ENCODE measurements at regions not wholly inside any gene's neighbourhood (a gene's known extent, or its start where the extent isn't known, plus 50 kb on each side); places are given as distances from the start of the nearest gene placed in this dataset.

GRCh38 chr6:9057937-9058336, 622.6 kb upstream of the SLC35B3 start:
- Mint-ChIP-seq H3K36me3 (no peaks in the 10 kb centered on the region), H3K27ac (no peak overlapping the region), H3K4me1 (no peaks in the 10 kb centered on the region), H3K9me3 (peaks cover 6 to 12% of the 10 kb centered on the region in 2 donors), H3K4me3 (no peak overlapping the region), H3K27me3 (ENCODE audit: low read depth in 2 of 2) (no peaks in the 10 kb centered on the region)
- DNase-seq = no peak
- Histone ChIP-seq H3K27ac (ENCODE audit: low read length) (no peak overlapping the region), H3K27me3 (ENCODE audit: control insufficient read depth, insufficient read depth, low read length) (no peaks in the 10 kb centered on the region), H3K9me3 (ENCODE audit: control insufficient read depth, insufficient read depth, low read length) (no peaks in the 10 kb centered on the region), H3K4me1 (ENCODE audit: control insufficient read depth, insufficient read depth, low read length) (no peaks in the 10 kb centered on the region), H3K4me3 (ENCODE audit: low read length) (no peak overlapping the region), H3K36me3 (ENCODE audit: control insufficient read depth, insufficient read depth, low read length) (no peaks in the 10 kb centered on the region)
- WGBS (ENCODE audit: insufficient coverage) = 100% methylated on average over 2 of the region's 2 CpGs
- no peak for ATAC-seq
- intact Hi-C loops (cut with micrococcal nuclease) = no loop called here
- TF ChIP-seq, protein P1, sequence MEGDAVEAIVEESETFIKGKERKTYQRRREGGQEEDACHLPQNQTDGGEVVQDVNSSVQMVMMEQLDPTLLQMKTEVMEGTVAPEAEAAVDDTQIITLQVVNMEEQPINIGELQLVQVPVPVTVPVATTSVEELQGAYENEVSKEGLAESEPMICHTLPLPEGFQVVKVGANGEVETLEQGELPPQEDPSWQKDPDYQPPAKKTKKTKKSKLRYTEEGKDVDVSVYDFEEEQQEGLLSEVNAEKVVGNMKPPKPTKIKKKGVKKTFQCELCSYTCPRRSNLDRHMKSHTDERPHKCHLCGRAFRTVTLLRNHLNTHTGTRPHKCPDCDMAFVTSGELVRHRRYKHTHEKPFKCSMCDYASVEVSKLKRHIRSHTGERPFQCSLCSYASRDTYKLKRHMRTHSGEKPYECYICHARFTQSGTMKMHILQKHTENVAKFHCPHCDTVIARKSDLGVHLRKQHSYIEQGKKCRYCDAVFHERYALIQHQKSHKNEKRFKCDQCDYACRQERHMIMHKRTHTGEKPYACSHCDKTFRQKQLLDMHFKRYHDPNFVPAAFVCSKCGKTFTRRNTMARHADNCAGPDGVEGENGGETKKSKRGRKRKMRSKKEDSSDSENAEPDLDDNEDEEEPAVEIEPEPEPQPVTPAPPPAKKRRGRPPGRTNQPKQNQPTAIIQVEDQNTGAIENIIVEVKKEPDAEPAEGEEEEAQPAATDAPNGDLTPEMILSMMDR (IDR thresholded peaks at IDR 0.05) = no peak

DNA sequence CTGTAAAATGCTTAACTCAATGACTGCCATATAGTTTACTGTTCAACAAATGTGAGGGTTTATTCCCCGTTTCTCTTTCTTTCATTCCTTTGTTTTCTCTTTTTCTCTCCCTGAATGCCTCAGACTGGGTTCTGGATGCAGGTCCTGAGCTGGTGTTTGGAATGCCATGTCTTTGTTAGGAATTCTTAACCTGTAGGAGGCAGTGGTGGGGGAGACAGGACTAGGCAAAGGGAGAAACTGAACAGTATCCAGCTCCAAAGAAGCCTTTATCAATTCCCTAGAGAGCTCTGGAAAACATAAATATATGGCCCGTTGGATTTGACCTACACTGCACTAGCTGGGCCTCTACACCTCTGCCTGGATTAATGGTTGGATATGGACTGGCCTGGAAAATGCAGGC, 621.2 kb upstream of the SLC35B3 start:
- DNase-seq = no peak
- no peaks in the 10 kb centered on the region for H3K4me1 ChIP-seq (ENCODE audit: control insufficient read depth, insufficient read depth, low read length)
- TF ChIP-seq, protein P1 (IDR thresholded peaks at IDR 0.05) = no peak
- H3K9me3 ChIP-seq (ENCODE audit: control insufficient read depth, insufficient read depth, low read length) = no peaks in the 10 kb centered on the region
- H3K9me3 Mint-ChIP-seq = peaks cover 4 to 9% of the 10 kb centered on the region in 2 donors
- no peaks in the 10 kb centered on the region for H3K36me3 Mint-ChIP-seq
- intact Hi-C loops (cut with micrococcal nuclease) = no loop called here
- no peaks in the 10 kb centered on the region for H3K36me3 ChIP-seq (ENCODE audit: control insufficient read depth, insufficient read depth, low read length)
- H3K27me3 Mint-ChIP-seq (ENCODE audit: low read depth in 2 of 2) = no peaks in the 10 kb centered on the region
- no peaks in the 10 kb centered on the region for H3K4me1 Mint-ChIP-seq
- no peak overlapping the region for H3K27ac Mint-ChIP-seq
- ATAC-seq = no peak
- H3K27ac ChIP-seq (ENCODE audit: low read length) = no peak overlapping the region
- no peaks in the 10 kb centered on the region for H3K27me3 ChIP-seq (ENCODE audit: control insufficient read depth, insufficient read depth, low read length)
- H3K4me3 Mint-ChIP-seq = no peak overlapping the region
- no peak overlapping the region for H3K4me3 ChIP-seq (ENCODE audit: low read length)
- 65% methylated on average over 2 of the region's 2 CpGs for WGBS (ENCODE audit: insufficient coverage)

DNA sequence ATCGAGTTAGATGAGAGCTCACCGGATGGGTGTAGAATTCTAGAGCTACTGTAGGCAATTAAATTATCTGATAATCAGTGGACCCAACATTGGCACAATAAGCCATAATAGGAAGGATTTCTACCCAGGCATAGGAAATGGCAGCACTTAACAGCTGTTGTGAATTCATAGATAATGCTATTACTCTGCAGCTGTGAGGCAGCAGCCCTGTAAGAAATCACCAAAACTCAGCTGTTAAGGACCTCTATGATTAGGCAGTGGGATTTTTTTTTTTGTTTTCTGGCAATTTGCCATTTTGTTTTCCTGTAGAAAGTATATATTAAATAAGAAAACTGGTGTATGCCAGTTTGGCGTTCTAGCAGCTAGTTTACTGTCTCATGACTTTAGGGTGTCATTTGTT, 609.1 kb upstream of the SLC35B3 start:
- Mint-ChIP-seq H3K4me3 (no peak overlapping the region), H3K36me3 (peaks cover 6% of the 10 kb centered on the region), H3K27ac (no peak overlapping the region), H3K4me1 (no peaks in the 10 kb centered on the region), H3K9me3 (peaks cover 9 to 11% of the 10 kb centered on the region in 2 donors), H3K27me3 (ENCODE audit: low read depth in 2 of 2) (no peaks in the 10 kb centered on the region)
- no peak overlapping the region for H3K27ac ChIP-seq (ENCODE audit: low read length)
- H3K4me3 ChIP-seq (ENCODE audit: low read length) = no peak overlapping the region
- ATAC-seq (no peak), DNase-seq (no peak)
- H3K27me3 ChIP-seq (ENCODE audit: control insufficient read depth, insufficient read depth, low read length) = no peaks in the 10 kb centered on the region
- peaks cover 3% of the 10 kb centered on the region for H3K9me3 ChIP-seq (ENCODE audit: control insufficient read depth, insufficient read depth, low read length)
- intact Hi-C loops (cut with micrococcal nuclease) = no loop called here
- no peaks in the 10 kb centered on the region for H3K4me1 ChIP-seq (ENCODE audit: control insufficient read depth, insufficient read depth, low read length)
- H3K36me3 ChIP-seq (ENCODE audit: control insufficient read depth, insufficient read depth, low read length) = no peaks in the 10 kb centered on the region
- WGBS (ENCODE audit: insufficient coverage) = 86% methylated on average over 3 of the region's 3 CpGs
- TF ChIP-seq, protein P1 (IDR thresholded peaks at IDR 0.05) = no peak

GRCh38 chr6:9040718-9041117, 605.4 kb upstream of the SLC35B3 start:
- 97% methylated on average over 36 of the region's 36 CpGs for WGBS (ENCODE audit: insufficient coverage)
- no peaks in the 10 kb centered on the region for H3K4me1 Mint-ChIP-seq
- H3K27me3 ChIP-seq (ENCODE audit: control insufficient read depth, insufficient read depth, low read length) = no peaks in the 10 kb centered on the region
- peaks cover 9 to 11% of the 10 kb centered on the region in 2 donors for H3K9me3 Mint-ChIP-seq
- intact Hi-C loops (cut with micrococcal nuclease) = no loop called here
- H3K4me3 Mint-ChIP-seq = no peak overlapping the region
- no peaks in the 10 kb centered on the region for H3K4me1 ChIP-seq (ENCODE audit: control insufficient read depth, insufficient read depth, low read length)
- no peak overlapping the region for H3K27ac ChIP-seq (ENCODE audit: low read length)
- DNase-seq (no peak), ATAC-seq (no peak)
- no peaks in the 10 kb centered on the region for H3K36me3 ChIP-seq (ENCODE audit: control insufficient read depth, insufficient read depth, low read length)
- peaks cover 3% of the 10 kb centered on the region for H3K9me3 ChIP-seq (ENCODE audit: control insufficient read depth, insufficient read depth, low read length)
- no peaks in the 10 kb centered on the region for H3K27me3 Mint-ChIP-seq (ENCODE audit: low read depth in 2 of 2)
- H3K36me3 Mint-ChIP-seq = peaks cover 6% of the 10 kb centered on the region
- H3K4me3 ChIP-seq (ENCODE audit: low read length) = no peak overlapping the region
- TF ChIP-seq, protein P1 (IDR thresholded peaks at IDR 0.05) = no peak
- H3K27ac Mint-ChIP-seq = no peak overlapping the region

Data from natural killer cell (primary cell).